ENCODE measurements at regions not wholly inside any gene's neighbourhood (a gene's known extent, or its start where the extent isn't known, plus 50 kb on each side); places are given as distances from the start of the nearest gene placed in this dataset.

GRCh38 chr13:65036999-65037398 is 2193.1 kb downstream of the PCDH9 start:
- DNase-seq (ENCODE audit: low read depth in 2 of 2) = no peak

GRCh38 chr13:65035302-65035701 is 2194.8 kb downstream of the PCDH9 start:
- no peak for DNase-seq (ENCODE audit: low read depth in 2 of 2)

GRCh38 chr13:65034266-65034665 is 2195.9 kb downstream of the PCDH9 start:
- no peak for DNase-seq (ENCODE audit: low read depth in 2 of 2)

GRCh38 chr13:65032825-65033224 is 2197.3 kb downstream of the PCDH9 start:
- DNase-seq (ENCODE audit: low read depth in 2 of 2) = no peak

- DNase-seq (ENCODE audit: low read depth in 2 of 2) = no peak
Measured at GRCh38 chr13:65028101-65028500, 2202.0 kb downstream of the PCDH9 start.

- DNase-seq (ENCODE audit: low read depth in 2 of 2) = no peak
Measured at GRCh38 chr13:65026505-65026904, 2203.6 kb downstream of the PCDH9 start.

- no peak for DNase-seq (ENCODE audit: low read depth in 2 of 2)
Measured at GRCh38 chr13:65011378-65011777, 2218.8 kb downstream of the PCDH9 start.

- DNase-seq (ENCODE audit: low read depth in 2 of 2) = no peak
Measured at GRCh38 chr13:64997438-64997837, 2232.7 kb downstream of the PCDH9 start.

- DNase-seq (ENCODE audit: low read depth in 2 of 2) = no peak
Measured at GRCh38 chr13:64993514-64994164, 2236.5 kb downstream of the PCDH9 start.

GRCh38 chr13:64992314-64992713 is 2237.8 kb downstream of the PCDH9 start:
- DNase-seq (ENCODE audit: low read depth in 2 of 2) = no peak

GRCh38 chr13:64985075-64985474 is 2245.1 kb downstream of the PCDH9 start:
- DNase-seq (ENCODE audit: low read depth in 2 of 2) = no peak

- DNase-seq (ENCODE audit: low read depth in 2 of 2) = no peak
Measured at GRCh38 chr13:64962404-64962803, 2267.7 kb downstream of the PCDH9 start.

GRCh38 chr13:64959276-64959675 is 2270.9 kb downstream of the PCDH9 start:
- no peak for DNase-seq (ENCODE audit: low read depth in 2 of 2)

- no peak for DNase-seq (ENCODE audit: low read depth in 2 of 2)
Measured at GRCh38 chr13:64958106-64958505, 2272.0 kb downstream of the PCDH9 start.

GRCh38 chr13:64938660-64939059 is 2291.5 kb downstream of the PCDH9 start:
- DNase-seq (ENCODE audit: low read depth in 2 of 2) = no peak

- no peak for DNase-seq (ENCODE audit: low read depth in 2 of 2)
Measured at GRCh38 chr13:64937302-64937701, 2292.8 kb downstream of the PCDH9 start.

- DNase-seq (ENCODE audit: low read depth in 2 of 2) = no peak
Measured at GRCh38 chr13:64936879-64937278, 2293.3 kb downstream of the PCDH9 start.

GRCh38 chr13:64935441-64935840 is 2294.7 kb downstream of the PCDH9 start:
- DNase-seq (ENCODE audit: low read depth in 2 of 2) = no peak

GRCh38 chr13:64934569-64935362 is 2295.4 kb downstream of the PCDH9 start:
- DNase-seq (ENCODE audit: low read depth in 2 of 2) = no peak

- no peak for DNase-seq (ENCODE audit: low read depth in 2 of 2)
Measured at GRCh38 chr13:64930636-64931035, 2299.5 kb downstream of the PCDH9 start.

- DNase-seq (ENCODE audit: low read depth in 2 of 2) = no peak
Measured at GRCh38 chr13:64928696-64929499, 2301.2 kb downstream of the PCDH9 start.

- DNase-seq (ENCODE audit: low read depth in 2 of 2) = no peak
Measured at GRCh38 chr13:64925727-64926126, 2304.4 kb downstream of the PCDH9 start.

GRCh38 chr13:64925284-64925683 is 2304.9 kb downstream of the PCDH9 start:
- no peak for DNase-seq (ENCODE audit: low read depth in 2 of 2)
